Keratinocyte (primary cell): ENCODE measurements at regions not wholly inside any gene's neighbourhood (a gene's known extent, or its start where the extent isn't known, plus 50 kb on each side); places are given as distances from the start of the nearest gene placed in this dataset.

Experiments used
- DNase-seq: peaks from one replicate; pipeline ENCODE4 v3.0.0-alpha.2; 2011; ENCODE audit warnings: low read depth, missing footprints, low spot score
- FAIRE-seq: peaks from 2 replicates; lab custom pipeline; 2011; peaks lifted over from hg19 to GRCh38; lab: Jason Lieb, UNC
- H2AFZ ChIP-seq: 2 replicates; pipeline ENCODE4 v1.6.0; 2012; ENCODE audit warnings: low read length, control low read depth, inconsistent platforms; ENCODE audit not compliant: control insufficient read depth
- H3K27ac ChIP-seq: 2 replicates; pipeline ENCODE4 v1.5.1; 2011; ENCODE audit warnings: low read length; ENCODE audit not compliant: control insufficient read depth, insufficient read depth
- H3K27me3 ChIP-seq: 3 replicates; pipeline ENCODE4 v1.6.0; 2011; ENCODE audit warnings: low read length; ENCODE audit not compliant: control insufficient read depth, insufficient read depth; ENCODE audit errors: extremely low read depth
- H3K36me3 ChIP-seq, 2 experiments: 2 replicates in 1 of 2; 3 replicates in 1 of 2; pipeline ENCODE4 v1.5.1; 2011; ENCODE audit warnings: low read length in 2 of 2, mild to moderate bottlenecking in 1 of 2; ENCODE audit not compliant: control insufficient read depth in 2 of 2, insufficient read depth in 2 of 2; ENCODE audit errors: extremely low read depth in 1 of 2
- H3K4me1 ChIP-seq: 3 replicates; pipeline ENCODE4 v1.5.1; 2011; ENCODE audit warnings: low read length; ENCODE audit not compliant: control insufficient read depth, insufficient read depth; ENCODE audit errors: extremely low read depth
- H3K4me2 ChIP-seq: 3 replicates; pipeline ENCODE4 v1.6.0; 2011; ENCODE audit warnings: low read depth, low read length; ENCODE audit not compliant: control insufficient read depth, insufficient read depth; ENCODE audit errors: extremely low read depth
- H3K4me3 ChIP-seq, 3 experiments: fragments of 200-600 bp in 1 of 3; sonication (generic) in 1 of 3; 2 replicates in 2 of 3; 3 replicates in 1 of 3; pipeline ENCODE4 v1.5.1; 2011 to 2016; ENCODE audit warnings: low read length in 3 of 3, mild to moderate bottlenecking in 3 of 3, control low read depth in 2 of 3, inconsistent platforms in 1 of 3, low read depth in 1 of 3, mixed read lengths in 1 of 3, mixed run types in 1 of 3, moderate library complexity in 1 of 3; ENCODE audit not compliant: control insufficient read depth in 2 of 3, insufficient read depth in 2 of 3; ENCODE audit errors: extremely low read depth in 1 of 3
- H3K79me2 ChIP-seq: 2 replicates; pipeline ENCODE4 v1.6.0; 2012; ENCODE audit warnings: low read length; ENCODE audit not compliant: control insufficient read depth, insufficient read depth
- H3K9ac ChIP-seq: 3 replicates; pipeline ENCODE4 v1.6.0; 2011; ENCODE audit warnings: low read length; ENCODE audit not compliant: control insufficient read depth, insufficient read depth; ENCODE audit errors: extremely low read depth
- H3K9me1 ChIP-seq: 3 replicates; pipeline ENCODE4 v1.6.0; 2011; ENCODE audit warnings: low read length; ENCODE audit not compliant: control insufficient read depth, insufficient read depth; ENCODE audit errors: extremely low read depth
- H3K9me3 ChIP-seq: 2 replicates; pipeline ENCODE4 v1.5.1; 2012; ENCODE audit warnings: low read depth, low read length; ENCODE audit not compliant: control insufficient read depth
- H4K20me1 ChIP-seq: 3 replicates; pipeline ENCODE4 v1.6.0; 2011; ENCODE audit warnings: low read length; ENCODE audit not compliant: control insufficient read depth, insufficient read depth; ENCODE audit errors: extremely low read depth
- EZH2 ChIP-seq: IDR thresholded peaks from one replicate; pipeline ENCODE4 v1.6.1; 2012; ENCODE audit warnings: inconsistent platforms, mild to moderate bottlenecking, low read length, moderate library complexity
- dilution Hi-C: fragments of 300-500 bp; cut with MboI; formaldehyde crosslinking; loops from one replicate; pipeline ENCODE4 v1.7.0; 2020; ENCODE audit warnings: low sequenced_read_pairs; ENCODE audit not compliant: extremely low pct_ligation_motif_present
- TF ChIP-seq, protein P1 (sequence below), 3 experiments: IDR thresholded peaks in 1 of 3; conservative IDR thresholded peaks in 1 of 3; optimal IDR thresholded peaks in 1 of 3; 2 replicates in 2 of 3; 3 replicates in 1 of 3; pipeline versions ENCODE3 to v1.5.1; 2011; ENCODE audit warnings: low read length in 3 of 3, mild to moderate bottlenecking in 3 of 3, moderate library complexity in 2 of 3, control low read depth in 1 of 3, inconsistent platforms in 1 of 3; ENCODE audit not compliant: insufficient read depth in 2 of 3; ENCODE audit errors: extremely low read depth in 1 of 3

GRCh38 chr1:86214605-86215004 lies 58.0 kb upstream of the COL24A1 start:
- no peak for FAIRE-seq
- H3K4me3 ChIP-seq = no peak overlapping the region
- no peak overlapping the region for H3K27ac ChIP-seq
- no peaks in the 10 kb centered on the region for H3K9me3 ChIP-seq
- DNase-seq = no peak
- H3K79me2 ChIP-seq = no peaks in the 10 kb centered on the region
- H3K4me1 ChIP-seq = no peaks in the 10 kb centered on the region
- dilution Hi-C loops = no loop called here
- no peaks in the 10 kb centered on the region for H3K9me1 ChIP-seq
- no peak overlapping the region for H3K9ac ChIP-seq
- TF ChIP-seq EZH2 = no peak
- TF ChIP-seq, protein P1, sequence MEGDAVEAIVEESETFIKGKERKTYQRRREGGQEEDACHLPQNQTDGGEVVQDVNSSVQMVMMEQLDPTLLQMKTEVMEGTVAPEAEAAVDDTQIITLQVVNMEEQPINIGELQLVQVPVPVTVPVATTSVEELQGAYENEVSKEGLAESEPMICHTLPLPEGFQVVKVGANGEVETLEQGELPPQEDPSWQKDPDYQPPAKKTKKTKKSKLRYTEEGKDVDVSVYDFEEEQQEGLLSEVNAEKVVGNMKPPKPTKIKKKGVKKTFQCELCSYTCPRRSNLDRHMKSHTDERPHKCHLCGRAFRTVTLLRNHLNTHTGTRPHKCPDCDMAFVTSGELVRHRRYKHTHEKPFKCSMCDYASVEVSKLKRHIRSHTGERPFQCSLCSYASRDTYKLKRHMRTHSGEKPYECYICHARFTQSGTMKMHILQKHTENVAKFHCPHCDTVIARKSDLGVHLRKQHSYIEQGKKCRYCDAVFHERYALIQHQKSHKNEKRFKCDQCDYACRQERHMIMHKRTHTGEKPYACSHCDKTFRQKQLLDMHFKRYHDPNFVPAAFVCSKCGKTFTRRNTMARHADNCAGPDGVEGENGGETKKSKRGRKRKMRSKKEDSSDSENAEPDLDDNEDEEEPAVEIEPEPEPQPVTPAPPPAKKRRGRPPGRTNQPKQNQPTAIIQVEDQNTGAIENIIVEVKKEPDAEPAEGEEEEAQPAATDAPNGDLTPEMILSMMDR (optimal IDR thresholded peaks at IDR 0.05 in 1 of 3, IDR thresholded peaks at IDR 0.05 in 1 of 3, conservative IDR thresholded peaks at IDR 0.05 in 1 of 3; ENCODE audit: extremely low read depth in 1 of 3, insufficient read depth in 2 of 3, low read length in 3 of 3) = no peak
- H3K4me2 ChIP-seq = no peak overlapping the region
- no peaks in the 10 kb centered on the region for H3K36me3 ChIP-seq
- no peaks in the 10 kb centered on the region for H3K27me3 ChIP-seq
- H4K20me1 ChIP-seq = no peaks in the 10 kb centered on the region
- no peak overlapping the region for H2AFZ ChIP-seq

GRCh38 chr1:86209346-86209745 lies 52.8 kb upstream of the COL24A1 start:
- Histone ChIP-seq H3K27me3 (no peaks in the 10 kb centered on the region), H3K9ac (no peak overlapping the region), H3K79me2 (no peaks in the 10 kb centered on the region), H4K20me1 (no peaks in the 10 kb centered on the region), H3K4me3 (no peak overlapping the region), H2AFZ (no peak overlapping the region), H3K27ac (no peak overlapping the region), H3K36me3 (no peaks in the 10 kb centered on the region), H3K4me2 (no peak overlapping the region), H3K4me1 (no peaks in the 10 kb centered on the region), H3K9me1 (no peaks in the 10 kb centered on the region), H3K9me3 (no peaks in the 10 kb centered on the region)
- TF ChIP-seq EZH2 = no peak
- TF ChIP-seq, protein P1 (optimal IDR thresholded peaks at IDR 0.05 in 1 of 3, IDR thresholded peaks at IDR 0.05 in 1 of 3, conservative IDR thresholded peaks at IDR 0.05 in 1 of 3; ENCODE audit: extremely low read depth in 1 of 3, insufficient read depth in 2 of 3, low read length in 3 of 3) = no peak
- no peak for DNase-seq
- dilution Hi-C loops = no loop called here
- FAIRE-seq = no peak
